ENCODE measurements at regions not wholly inside any gene's neighbourhood (a gene's known extent, or its start where the extent isn't known, plus 50 kb on each side); places are given as distances from the start of the nearest gene placed in this dataset.

GRCh38 chr14:87351007-87351406, 642.0 kb downstream of the GALC start:
- H3K4me1 ChIP-seq (ENCODE audit: control insufficient read depth in 5 of 5, insufficient read depth in 5 of 5, low read length in 5 of 5), result no peaks in the 10 kb centered on the region
- no peak overlapping the region for H3K4me3 ChIP-seq
- 77 to 85% methylated on average over 7 of the region's 7 CpGs for WGBS, 2 donors
- H3K9ac ChIP-seq (ENCODE audit: insufficient read depth in 1 of 2, low read length in 2 of 2), result no peak overlapping the region
- no peak overlapping the region for H3K27ac ChIP-seq (ENCODE audit: low read depth in 1 of 2, low read length in 1 of 2)
- TF ChIP-seq CTCF (IDR thresholded peaks at IDR 0.05; ENCODE audit: control extremely low read depth, extremely low read depth), result no peak
- ATAC-seq (ENCODE audit: insufficient read depth, low FRiP score) (no peak), DNase-seq (no peak)
- no peaks in the 10 kb centered on the region for H3K27me3 ChIP-seq (ENCODE audit: control insufficient read depth in 3 of 3, insufficient read depth in 3 of 3, low read length in 2 of 3)
- H3K36me3 ChIP-seq (ENCODE audit: control insufficient read depth in 4 of 4, insufficient read depth in 4 of 4, low read length in 4 of 4), result no peaks in the 10 kb centered on the region
- no peaks in the 10 kb centered on the region for H3K9me3 ChIP-seq (ENCODE audit: control insufficient read depth in 4 of 4, insufficient read depth in 3 of 4, low read length in 3 of 4)

GRCh38 chr14:87349921-87350320, 643.1 kb downstream of the GALC start:
- Histone ChIP-seq H3K27me3 (ENCODE audit: control insufficient read depth in 3 of 3, insufficient read depth in 3 of 3, low read length in 2 of 3) (no peaks in the 10 kb centered on the region), H3K4me3 (no peak overlapping the region), H3K9me3 (ENCODE audit: control insufficient read depth in 4 of 4, insufficient read depth in 3 of 4, low read length in 3 of 4) (no peaks in the 10 kb centered on the region), H3K27ac (ENCODE audit: low read depth in 1 of 2, low read length in 1 of 2) (no peak overlapping the region), H3K9ac (ENCODE audit: insufficient read depth in 1 of 2, low read length in 2 of 2) (no peak overlapping the region), H3K4me1 (ENCODE audit: control insufficient read depth in 5 of 5, insufficient read depth in 5 of 5, low read length in 5 of 5) (no peaks in the 10 kb centered on the region), H3K36me3 (ENCODE audit: control insufficient read depth in 4 of 4, insufficient read depth in 4 of 4, low read length in 4 of 4) (no peaks in the 10 kb centered on the region)
- ATAC-seq (ENCODE audit: insufficient read depth, low FRiP score), result no peak
- 92 to 96% methylated on average over 3 of the region's 3 CpGs for WGBS, 2 donors
- TF ChIP-seq CTCF (IDR thresholded peaks at IDR 0.05; ENCODE audit: control extremely low read depth, extremely low read depth), result no peak
- DNase-seq, result no peak

GRCh38 chr14:87343652-87344051, 649.3 kb downstream of the GALC start:
- Histone ChIP-seq H3K4me1 (ENCODE audit: control insufficient read depth in 5 of 5, insufficient read depth in 5 of 5, low read length in 5 of 5) (no peaks in the 10 kb centered on the region), H3K27me3 (ENCODE audit: control insufficient read depth in 3 of 3, insufficient read depth in 3 of 3, low read length in 2 of 3) (no peaks in the 10 kb centered on the region), H3K9ac (ENCODE audit: insufficient read depth in 1 of 2, low read length in 2 of 2) (no peak overlapping the region), H3K36me3 (ENCODE audit: control insufficient read depth in 4 of 4, insufficient read depth in 4 of 4, low read length in 4 of 4) (no peaks in the 10 kb centered on the region), H3K4me3 (no peak overlapping the region), H3K27ac (ENCODE audit: low read depth in 1 of 2, low read length in 1 of 2) (no peak overlapping the region), H3K9me3 (ENCODE audit: control insufficient read depth in 4 of 4, insufficient read depth in 3 of 4, low read length in 3 of 4) (no peaks in the 10 kb centered on the region)
- TF ChIP-seq CTCF (IDR thresholded peaks at IDR 0.05; ENCODE audit: control extremely low read depth, extremely low read depth), result no peak
- no peak for ATAC-seq (ENCODE audit: insufficient read depth, low FRiP score)
- WGBS, 2 donors, result 63 to 82% methylated on average over 3 of the region's 3 CpGs
- no peak for DNase-seq

- Histone ChIP-seq H3K36me3 (ENCODE audit: control insufficient read depth in 4 of 4, insufficient read depth in 4 of 4, low read length in 4 of 4) (no peaks in the 10 kb centered on the region), H3K4me1 (ENCODE audit: control insufficient read depth in 5 of 5, insufficient read depth in 5 of 5, low read length in 5 of 5) (no peaks in the 10 kb centered on the region), H3K4me3 (no peak overlapping the region), H3K27me3 (ENCODE audit: control insufficient read depth in 3 of 3, insufficient read depth in 3 of 3, low read length in 2 of 3) (no peaks in the 10 kb centered on the region), H3K9me3 (ENCODE audit: control insufficient read depth in 4 of 4, insufficient read depth in 3 of 4, low read length in 3 of 4) (no peaks in the 10 kb centered on the region), H3K27ac (ENCODE audit: low read depth in 1 of 2, low read length in 1 of 2) (no peak overlapping the region), H3K9ac (ENCODE audit: insufficient read depth in 1 of 2, low read length in 2 of 2) (no peak overlapping the region)
- no peak for TF ChIP-seq CTCF (IDR thresholded peaks at IDR 0.05; ENCODE audit: control extremely low read depth, extremely low read depth)
- no peak for ATAC-seq (ENCODE audit: insufficient read depth, low FRiP score)
- 81 to 91% methylated on average over 2 of the region's 2 CpGs for WGBS, 2 donors
- DNase-seq, result no peak
Measured at GRCh38 chr14:87334997-87335685, 657.8 kb downstream of the GALC start.
